SH-SY5Y (cell line): ENCODE measurements at regions not wholly inside any gene's neighbourhood (a gene's known extent, or its start where the extent isn't known, plus 50 kb on each side); places are given as distances from the start of the nearest gene placed in this dataset.

Source experiments
- GATA2 ChIP-seq: IDR thresholded peaks from 2 replicates; pipeline ENCODE4 v1.6.1; 2011; ENCODE audit warnings: mild to moderate bottlenecking, low read depth, low read length
- GATA3 ChIP-seq: IDR thresholded peaks from 2 replicates; pipeline ENCODE4 v1.6.1; 2011; ENCODE audit warnings: low read depth, mild to moderate bottlenecking, low read length, moderate library complexity

GRCh38 chr1:2919841-2920240, 101.4 kb upstream of the ACTRT2 start:
- no peak for TF ChIP-seq GATA2
- no peak for TF ChIP-seq GATA3
